GM18505 (cell line): ENCODE measurements at regions not wholly inside any gene's neighbourhood (a gene's known extent, or its start where the extent isn't known, plus 50 kb on each side); places are given as distances from the start of the nearest gene placed in this dataset.

Source experiments
- ATAC-seq: cut with Tn5 transposase; IDR thresholded peaks from one replicate; pipeline ENCODE4 v1.9.1; 2021; ENCODE audit not compliant: unreplicated experiment
- POLR2A ChIP-seq: IDR thresholded peaks from 4 replicates; pipeline ENCODE4 v1.6.1; 2011; ENCODE audit warnings: borderline replicate concordance; ENCODE audit not compliant: insufficient read depth, insufficient read length; ENCODE audit errors: extremely low read depth

GRCh38 chr14:38098074-38098836 lies 109.4 kb upstream of the SSTR1 start:
- ATAC-seq, result no peak
- no peak for TF ChIP-seq POLR2A

DNA sequence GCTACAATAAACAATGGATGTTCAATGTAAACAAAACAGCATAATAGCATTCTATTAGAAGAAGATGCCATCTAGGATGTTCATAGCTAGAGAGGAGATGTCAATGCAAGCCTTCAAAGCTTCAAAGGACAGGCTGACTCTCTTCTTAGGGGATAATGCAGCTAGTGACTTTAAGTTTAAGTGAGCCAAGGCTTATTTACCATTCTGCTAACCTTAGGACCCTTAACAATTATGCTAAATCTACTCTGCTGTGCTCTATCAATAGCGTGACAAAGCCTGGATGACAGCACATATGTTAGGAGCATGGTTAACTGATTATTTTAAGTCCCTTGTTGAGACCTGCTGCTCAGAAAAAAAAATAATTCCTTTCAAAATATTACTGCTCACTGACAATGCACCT lies 106.0 kb upstream of the SSTR1 start:
- ATAC-seq, result no peak
- TF ChIP-seq POLR2A, result no peak

GRCh38 chr14:38103542-38104225 lies 104.0 kb upstream of the SSTR1 start:
- no peak for ATAC-seq
- TF ChIP-seq POLR2A, result no peak

GRCh38 chr14:38105106-38105702 lies 102.5 kb upstream of the SSTR1 start:
- no peak for TF ChIP-seq POLR2A
- no peak for ATAC-seq

- ATAC-seq, result peak; percentile 82
- no peak for TF ChIP-seq POLR2A
These were observed 100.5 kb upstream of the SSTR1 start for GRCh38 chr14:38107216-38107631.

GRCh38 chr14:38108681-38109080 lies 99.0 kb upstream of the SSTR1 start:
- no peak for ATAC-seq
- TF ChIP-seq POLR2A, result no peak

- no peak for ATAC-seq
- no peak for TF ChIP-seq POLR2A
These were observed 97.4 kb upstream of the SSTR1 start for GRCh38 chr14:38110258-38110657.

DNA sequence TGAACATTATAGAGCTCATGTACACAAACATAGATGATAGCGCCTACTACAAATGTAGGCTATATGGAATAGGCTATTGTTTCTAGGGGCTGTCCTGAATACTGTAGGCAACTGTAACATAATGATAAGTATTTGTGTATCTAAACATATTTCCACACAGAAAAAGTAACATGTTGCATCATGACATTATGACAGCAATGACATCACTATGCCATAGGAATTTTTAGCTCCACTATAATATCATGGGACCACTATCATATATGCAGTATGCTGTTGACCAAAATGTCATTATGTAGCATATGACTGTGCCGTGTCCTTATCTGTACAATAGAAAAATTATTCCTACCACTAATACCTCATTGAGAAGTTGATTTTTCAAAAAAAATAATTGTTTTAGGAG lies 96.7 kb upstream of the SSTR1 start:
- TF ChIP-seq POLR2A, result no peak
- no peak for ATAC-seq

DNA sequence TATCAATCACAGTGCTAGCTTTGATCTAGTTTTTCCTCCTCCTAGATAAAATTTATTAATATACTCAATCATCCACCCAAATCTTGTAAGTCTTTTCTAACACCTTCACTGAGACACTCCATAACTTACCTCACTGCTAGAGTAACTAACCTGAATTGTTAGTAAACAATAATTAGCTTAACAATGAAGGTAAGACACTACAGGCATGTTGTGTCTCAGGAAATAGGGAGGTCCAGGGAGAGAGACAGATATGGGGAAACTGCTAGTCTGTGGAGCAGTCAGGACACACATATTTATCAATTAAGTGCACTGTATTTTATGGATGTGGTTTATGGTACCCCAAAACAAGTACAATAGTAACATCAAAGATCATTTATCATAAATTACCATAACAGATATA lies 94.2 kb upstream of the SSTR1 start:
- TF ChIP-seq POLR2A, result no peak
- no peak for ATAC-seq

DNA sequence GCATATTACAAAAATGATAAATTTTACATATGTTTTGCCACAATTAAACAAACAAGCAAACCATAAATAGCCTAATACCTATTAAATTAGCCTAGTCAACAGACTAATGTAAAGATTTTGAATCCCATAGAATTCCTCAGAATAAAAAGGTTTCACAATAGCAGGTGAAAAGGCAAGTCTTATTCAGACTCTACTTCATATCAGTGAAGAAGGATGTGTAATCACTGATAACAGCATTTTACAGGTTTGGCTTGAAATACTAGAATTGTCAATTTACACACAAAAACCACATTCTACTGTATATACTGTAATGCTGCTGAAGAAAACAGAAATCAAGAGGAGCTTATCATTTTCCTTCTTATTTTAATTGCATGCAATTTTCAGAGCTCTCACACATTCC lies 90.8 kb upstream of the SSTR1 start:
- no peak for TF ChIP-seq POLR2A
- ATAC-seq, result no peak

DNA sequence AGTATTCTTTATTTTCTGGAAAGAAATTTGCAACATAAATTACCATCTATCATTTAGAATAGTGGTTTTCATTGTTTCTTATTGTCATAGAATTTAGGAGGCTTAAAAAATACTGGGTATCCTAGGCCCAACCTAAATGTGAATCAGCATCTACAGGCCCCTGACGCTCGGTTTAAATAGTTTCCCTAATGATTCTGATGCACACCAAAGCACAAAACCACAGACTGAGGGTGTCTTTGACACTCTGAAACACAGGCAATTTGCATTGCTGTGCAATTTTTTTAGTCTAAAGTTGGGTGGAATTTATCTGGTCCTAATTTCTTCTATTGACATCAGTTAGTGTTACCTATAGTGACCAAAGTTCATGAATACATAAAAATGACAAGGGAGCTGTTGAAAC lies 87.6 kb upstream of the SSTR1 start:
- no peak for TF ChIP-seq POLR2A
- no peak for ATAC-seq

DNA sequence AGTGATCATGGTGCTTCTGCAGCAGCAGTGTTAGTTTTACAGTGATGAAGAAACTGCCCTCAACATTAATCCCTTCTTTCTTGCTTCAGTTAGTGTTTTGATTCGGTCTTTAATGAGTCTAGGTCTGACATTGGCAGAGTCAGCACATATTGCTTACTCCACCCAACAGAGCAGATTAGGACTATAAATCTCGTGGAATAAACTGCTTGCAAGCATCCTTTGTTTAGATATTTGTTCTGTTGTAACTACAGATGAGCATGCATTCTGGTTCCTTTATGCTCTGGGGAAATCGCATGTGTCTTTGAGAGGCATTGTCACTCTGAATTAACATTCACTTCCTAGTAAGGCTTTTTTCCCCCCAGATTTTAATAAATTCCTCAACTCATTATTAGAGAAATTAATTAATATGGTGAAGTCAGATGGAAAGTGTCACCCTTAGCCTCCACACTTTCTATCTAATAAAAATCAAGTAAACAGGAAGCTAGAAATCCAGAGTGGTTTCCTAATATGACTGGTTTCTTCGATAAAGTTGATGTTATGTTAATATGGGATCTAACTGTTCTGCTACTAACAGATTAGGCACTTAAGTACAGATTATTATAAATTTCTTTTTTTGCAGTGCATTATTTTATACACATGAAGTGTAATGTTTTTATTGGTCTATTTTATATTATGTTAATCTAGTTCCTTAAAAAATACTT lies 86.2 kb upstream of the SSTR1 start:
- no peak for TF ChIP-seq POLR2A
- no peak for ATAC-seq

DNA sequence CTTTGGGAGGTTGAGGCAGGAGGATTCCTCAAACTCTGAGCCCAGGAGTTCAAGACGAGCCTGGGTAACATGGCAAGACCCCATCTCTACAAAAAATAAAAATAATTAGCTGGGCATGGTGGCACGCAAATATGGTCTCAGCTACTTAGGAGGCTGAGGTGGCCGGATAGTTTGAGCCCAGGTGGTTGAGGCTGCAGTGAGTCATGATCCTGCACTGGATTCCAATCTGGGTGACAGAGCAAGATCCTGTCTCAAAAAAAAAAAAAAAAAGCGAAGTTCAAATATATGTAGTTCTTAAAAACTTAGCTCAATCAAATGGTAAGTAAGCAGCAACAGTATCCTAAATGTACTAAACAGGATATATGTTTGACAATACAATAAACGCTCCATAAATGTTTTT lies 85.5 kb upstream of the SSTR1 start:
- TF ChIP-seq POLR2A, result no peak
- no peak for ATAC-seq

- ATAC-seq, result no peak
- no peak for TF ChIP-seq POLR2A
These were observed 83.2 kb upstream of the SSTR1 start for GRCh38 chr14:38124506-38124905.

DNA sequence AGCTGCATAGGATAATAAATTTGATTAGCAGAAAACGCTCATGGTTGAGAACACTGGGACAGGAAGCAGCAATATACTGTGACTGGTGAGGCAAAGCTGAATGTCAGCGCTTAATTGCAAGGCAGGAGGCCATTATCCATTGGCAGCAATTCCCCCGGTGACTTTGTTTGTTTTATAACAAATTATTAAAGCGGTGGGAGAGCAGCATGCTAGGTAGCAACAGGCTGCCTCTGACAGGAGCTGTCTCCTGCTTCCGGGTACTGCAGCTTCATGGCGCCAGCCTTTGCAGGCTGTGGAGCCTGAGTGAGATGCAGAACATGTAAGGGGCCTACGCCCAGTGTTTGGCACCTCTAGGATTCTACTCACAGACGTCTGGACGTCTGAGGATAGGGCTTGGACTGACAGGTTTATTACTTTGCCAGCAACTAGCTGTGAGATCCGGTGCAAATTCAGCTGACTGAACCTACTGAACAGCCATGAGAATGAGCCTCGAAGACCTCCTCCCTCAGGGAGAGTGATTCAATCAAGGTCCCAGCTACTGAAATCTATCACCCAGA lies 82.1 kb upstream of the SSTR1 start:
- no peak for ATAC-seq
- no peak for TF ChIP-seq POLR2A
